H1 (cell line): ENCODE measurements at regions not wholly inside any gene's neighbourhood (a gene's known extent, or its start where the extent isn't known, plus 50 kb on each side); places are given as distances from the start of the nearest gene placed in this dataset.

ENCODE experiments used
- CTCF ChIA-PET: fragments of 300-600 bp; sonication (Branson Sonifier 250); formaldehyde crosslinking; loops from one replicate; lab custom pipeline; 2021; ENCODE audit not compliant: partially characterized antibody; lab: Charles Lee
- POLR2A ChIA-PET: fragments of 300-600 bp; sonication (Branson Sonifier 250); formaldehyde crosslinking; loops from one replicate; lab custom pipeline; 2021; ENCODE audit warnings: inconsistent platforms; ENCODE audit not compliant: partially characterized antibody; lab: Charles Lee
- DNase-seq, 2 experiments: peaks; one replicate each; pipeline versions ENCODE4 v3.0.0 to v3.0.0-alpha.2; 2010 to 2022; ENCODE audit warnings: low spot score in 2 of 2, low read depth in 1 of 2, mixed read lengths in 1 of 2
- FAIRE-seq: peaks from 2 replicates; lab custom pipeline; 2011; peaks lifted over from hg19 to GRCh38; lab: Jason Lieb, UNC
- H2AFZ ChIP-seq: 2 replicates; pipeline ENCODE4 v1.8.1; 2012; ENCODE audit warnings: low read length, inconsistent platforms
- H2AK5ac ChIP-seq: 2 replicates; pipeline ENCODE4 v1.6.1; 2013; ENCODE audit warnings: low read depth, low read length
- H2BK120ac ChIP-seq: replicated peaks from 2 replicates; pipeline ENCODE3; 2013; ENCODE audit warnings: low read depth, low read length, inconsistent platforms
- H2BK12ac ChIP-seq: 2 replicates; pipeline ENCODE4 v1.6.1; 2013; ENCODE audit warnings: low read depth, low read length
- H2BK15ac ChIP-seq: 2 replicates; pipeline ENCODE4 v1.6.1; 2013; ENCODE audit warnings: low read length
- H2BK20ac ChIP-seq: 2 replicates; pipeline ENCODE4 v1.6.1; 2013; ENCODE audit warnings: low read length
- H2BK5ac ChIP-seq: 2 replicates; pipeline ENCODE4 v1.6.1; 2013; ENCODE audit warnings: low read depth, low read length
- H3K14ac ChIP-seq: 2 replicates; pipeline ENCODE4 v1.6.1; 2013; ENCODE audit warnings: inconsistent platforms; ENCODE audit not compliant: insufficient read length
- H3K18ac ChIP-seq: 2 replicates; pipeline ENCODE4 v1.6.1; 2013; ENCODE audit warnings: low read length; ENCODE audit errors: extremely low read depth
- H3K23ac ChIP-seq: 2 replicates; pipeline ENCODE4 v1.6.1; 2013; ENCODE audit warnings: inconsistent platforms; ENCODE audit not compliant: insufficient read length
- H3K23me2 ChIP-seq: 2 replicates; pipeline ENCODE4 v1.6.1; 2013; ENCODE audit warnings: low read depth, low read length
- H3K27ac ChIP-seq: 2 replicates; pipeline ENCODE4 v1.6.1; 2011; ENCODE audit warnings: low read depth, low read length, inconsistent platforms
- H3K27me3 ChIP-seq, 4 experiments: replicated peaks in 1 of 4; 1 replicate in 1 of 4; 2 replicates in 3 of 4; pipeline versions ENCODE4 v1.6.1 to v1.8.1; 2011 to 2013; ENCODE audit warnings: low read length in 3 of 4, mild to moderate bottlenecking in 3 of 4, inconsistent platforms in 2 of 4, mixed read lengths in 2 of 4, moderate library complexity in 1 of 4; ENCODE audit not compliant: control insufficient read depth in 3 of 4, insufficient read depth in 3 of 4; ENCODE audit errors: extremely low read depth in 1 of 4
- H3K36me3 ChIP-seq, 4 experiments: 2 replicates each; pipeline versions ENCODE4 v1.6.1 to v1.8.1; 2011 to 2013; ENCODE audit warnings: mild to moderate bottlenecking in 4 of 4, low read length in 3 of 4, moderate library complexity in 2 of 4, control low read depth in 1 of 4, inconsistent platforms in 1 of 4; ENCODE audit not compliant: insufficient read depth in 4 of 4, control insufficient read depth in 2 of 4
- H3K4ac ChIP-seq: replicated peaks from 2 replicates; pipeline ENCODE3; 2013; ENCODE audit warnings: low read length, low read depth, mixed read lengths, inconsistent platforms; ENCODE audit not compliant: insufficient read length
- H3K4me1 ChIP-seq, 4 experiments: replicated peaks in 1 of 4; 1 replicate in 1 of 4; 2 replicates in 3 of 4; pipeline versions ENCODE4 v1.6.1 to v1.8.1; 2011 to 2013; ENCODE audit warnings: low read length in 3 of 4, inconsistent platforms in 2 of 4, mixed read lengths in 1 of 4; ENCODE audit not compliant: insufficient read depth in 4 of 4, control insufficient read depth in 3 of 4
- H3K4me2 ChIP-seq, 2 experiments: 2 replicates each; pipeline versions ENCODE4 v1.6.1 to v1.8.1; 2011 to 2013; ENCODE audit warnings: low read depth in 2 of 2, low read length in 2 of 2, control low read depth in 1 of 2, inconsistent platforms in 1 of 2, mild to moderate bottlenecking in 1 of 2; ENCODE audit not compliant: insufficient read depth in 1 of 2
- H3K4me3 ChIP-seq, 4 experiments: fragments of 200-600, 300-600 bp in 1 of 4; sonication (generic), shearing (Covaris generic), sonication (Bioruptor Twin) in 1 of 4; 2 replicates each; pipeline versions ENCODE4 v1.5.1 to v1.8.1; 2011 to 2016; ENCODE audit warnings: low read length in 4 of 4, low read depth in 3 of 4, control low read depth in 2 of 4, inconsistent platforms in 2 of 4, mild to moderate bottlenecking in 2 of 4, mixed read lengths in 1 of 4, moderate library complexity in 1 of 4; ENCODE audit not compliant: insufficient read depth in 2 of 4; ENCODE audit errors: extremely low read depth in 1 of 4
- H3K56ac ChIP-seq: replicated peaks from 2 replicates; pipeline ENCODE3; 2013; ENCODE audit warnings: low read depth, mild to moderate bottlenecking, mixed read lengths, low read length, inconsistent platforms; ENCODE audit not compliant: insufficient read length
- H3K79me1 ChIP-seq: 2 replicates; pipeline ENCODE4 v1.6.1; 2013; ENCODE audit warnings: low read depth, low read length, control low read depth
- H3K79me2 ChIP-seq, 2 experiments: 2 replicates each; pipeline versions ENCODE4 v1.6.1 to v1.8.1; 2012 to 2013; ENCODE audit warnings: low read length in 2 of 2, mild to moderate bottlenecking in 2 of 2, inconsistent platforms in 1 of 2; ENCODE audit not compliant: insufficient read depth in 2 of 2, control insufficient read depth in 1 of 2
- H3K9ac ChIP-seq, 4 experiments: replicated peaks in 1 of 4; 1 replicate in 1 of 4; 2 replicates in 3 of 4; pipeline versions ENCODE4 v1.6.1 to v1.8.1; 2011 to 2013; ENCODE audit warnings: low read depth in 3 of 4, low read length in 3 of 4, control low read depth in 2 of 4, mild to moderate bottlenecking in 2 of 4, moderate library complexity in 2 of 4, inconsistent platforms in 1 of 4; ENCODE audit errors: extremely low read depth in 1 of 4
- H3K9me3 ChIP-seq, 2 experiments: 2 replicates each; pipeline versions ENCODE4 v1.6.1 to v1.8.1; 2012 to 2013; ENCODE audit warnings: mild to moderate bottlenecking in 2 of 2, moderate library complexity in 2 of 2, control low read depth in 1 of 2, inconsistent platforms in 1 of 2, low read depth in 1 of 2, low read length in 1 of 2, mixed read lengths in 1 of 2; ENCODE audit not compliant: insufficient read depth in 2 of 2
- H4K20me1 ChIP-seq, 2 experiments: replicated peaks in 1 of 2; 2 replicates each; pipeline versions ENCODE3 to v1.8.1; 2011 to 2013; ENCODE audit warnings: inconsistent platforms in 2 of 2, low read length in 2 of 2, mild to moderate bottlenecking in 1 of 2; ENCODE audit not compliant: insufficient read depth in 2 of 2, control insufficient read depth in 1 of 2
- H4K5ac ChIP-seq: 2 replicates; pipeline ENCODE4 v1.6.1; 2013; ENCODE audit warnings: low read length, low read depth, mixed read lengths, inconsistent platforms; ENCODE audit not compliant: insufficient read length
- H4K8ac ChIP-seq: 2 replicates; pipeline ENCODE4 v1.8.0; 2013; ENCODE audit warnings: mild to moderate bottlenecking, moderate library complexity, low read length, inconsistent platforms; ENCODE audit not compliant: insufficient read depth; ENCODE audit errors: extremely low read depth
- H4K91ac ChIP-seq: replicated peaks from 2 replicates; pipeline ENCODE3; 2013; ENCODE audit warnings: low read length, mixed read lengths, inconsistent platforms; ENCODE audit not compliant: insufficient read length
- CTBP2 ChIP-seq: IDR thresholded peaks from 2 replicates; pipeline ENCODE4 v1.7.0; 2011; ENCODE audit warnings: borderline replicate concordance, mild to moderate bottlenecking, moderate library complexity, mixed read lengths, low read length; ENCODE audit not compliant: insufficient read depth, insufficient read length
- CTCF ChIP-seq, 3 experiments: IDR thresholded peaks; 1 replicate in 2 of 3; 2 replicates in 1 of 3; pipeline versions ENCODE4 v1.5.1 to v1.6.1; 2011; ENCODE audit warnings: low read length in 3 of 3, mild to moderate bottlenecking in 3 of 3, inconsistent platforms in 2 of 3, low read depth in 1 of 3, moderate library complexity in 1 of 3; ENCODE audit not compliant: insufficient read depth in 1 of 3; ENCODE audit errors: control extremely low read depth in 1 of 3
- KDM4A ChIP-seq: IDR thresholded peaks from one replicate; pipeline ENCODE4 v1.7.1; 2012; ENCODE audit warnings: low read depth, mild to moderate bottlenecking, moderate library complexity, low read length, inconsistent platforms; ENCODE audit not compliant: severe bottlenecking
- MAX ChIP-seq: IDR thresholded peaks from 2 replicates; pipeline ENCODE4 v1.6.1; 2012; ENCODE audit warnings: inconsistent platforms
- POLR2A ChIP-seq, 2 experiments: IDR thresholded peaks; 1 replicate in 1 of 2; 2 replicates in 1 of 2; pipeline ENCODE4 v1.6.1; 2011; ENCODE audit warnings: low read depth in 2 of 2, low read length in 2 of 2, mild to moderate bottlenecking in 2 of 2; ENCODE audit errors: control extremely low read depth in 1 of 2
- POLR2AphosphoS5 ChIP-seq: IDR thresholded peaks from 2 replicates; pipeline ENCODE4 v1.6.1; 2011; ENCODE audit warnings: low read depth, low read length
- TAF1 ChIP-seq: IDR thresholded peaks from 2 replicates; pipeline ENCODE4 v1.6.1; 2011; ENCODE audit warnings: mild to moderate bottlenecking, low read depth, low read length
- WGBS, 2 experiments: shearing (Covaris generic) in 1 of 2; methylation state at CpG; one replicate each; pipeline versions ENCODE4 v1.1.6 to v1.1.7; 2013 to 2015; ENCODE audit warnings: low lambda C conversion rate in 2 of 2, mixed read lengths in 2 of 2, inconsistent platforms in 1 of 2, low coverage in 1 of 2, missing lambda C conversion rate in 1 of 2; ENCODE audit not compliant: insufficient replicate concordance in 2 of 2, insufficient coverage in 1 of 2, insufficient read length in 1 of 2; ENCODE audit errors: extremely low coverage in 1 of 2, missing lambda C conversion rate in 1 of 2; 5-methylcytosine and 5-hydroxymethylcytosine counted together
- TF ChIP-seq, protein P1 (sequence below): IDR thresholded peaks from 2 replicates; pipeline ENCODE4 v1.6.1; 2012; ENCODE audit warnings: low read length, inconsistent platforms
- TF ChIP-seq, protein P2 (sequence below): IDR thresholded peaks from 2 replicates; pipeline ENCODE4 v1.6.1; 2012; ENCODE audit warnings: inconsistent platforms

- FAIRE-seq = no peak
- Histone ChIP-seq H4K5ac (no peak overlapping the region), H3K4me2 (no peak overlapping the region), H2AK5ac (no peak overlapping the region), H3K9me3 (0 out of 4 replicates have a peak, but pooled peaks cover 2 to 3% of the 10 kb centered on the region in 2 experiments), H2AFZ (no peak overlapping the region), H3K18ac (no peak overlapping the region; the same call in 1 of the 2 replicates), H2BK120ac (no peak overlapping the region), H2BK5ac (no peak overlapping the region), H2BK20ac (no peak overlapping the region), H3K23me2 (no peaks in the 10 kb centered on the region), H3K79me2 (no peaks in the 10 kb centered on the region), H2BK12ac (no peak overlapping the region), H3K14ac (no peak overlapping the region), H3K36me3 (0 out of 8 replicates have a peak, but pooled peaks cover 0 to 3% (median 0%) of the 10 kb centered on the region in 4 experiments), H3K9ac (no peak overlapping the region), H4K20me1 (no peaks in the 10 kb centered on the region), H4K91ac (no peak overlapping the region), H3K4me1 (peaks cover 0 to 8% (median 7%) of the 10 kb centered on the region in 4 experiments; a peak in 3 of 7 replicates), H3K4me3 (no peak overlapping the region), H2BK15ac (no peak overlapping the region), H3K27me3 (no peaks in the 10 kb centered on the region), H3K79me1 (no peaks in the 10 kb centered on the region), H3K56ac (no peak overlapping the region), H3K23ac (no peak overlapping the region), H4K8ac (no peak overlapping the region), H3K4ac (no peak overlapping the region), H3K27ac (no peak overlapping the region)
- 91% methylated on average over 5 of the region's 5 CpGs; no CpG with 5 or more reads in 1 of the 2 experiments for WGBS, 2 experiments
- no peak for DNase-seq
- ChIA-PET POLR2A (no interaction called here), CTCF (interaction anchor here (1.0 to 1.1 kb wide), 2 partner anchors 11 to 200 kb away, joined by 3 read pairs; no protein-coding TSS in a partner anchor)
- TF ChIP-seq CTBP2 (no peak), KDM4A (no peak), MAX (no peak), POLR2A (IDR thresholded peaks at IDR 0.05; ENCODE audit: control extremely low read depth in 1 of 2, low read depth in 2 of 2, low read length in 2 of 2) (no peak), POLR2AphosphoS5 (no peak), TAF1 (no peak), CTCF (IDR thresholded peaks at IDR 0.05; ENCODE audit: control extremely low read depth in 1 of 3, insufficient read depth in 1 of 3, low read depth in 1 of 3, low read length in 3 of 3) (no peak)
- TF ChIP-seq, protein P1, sequence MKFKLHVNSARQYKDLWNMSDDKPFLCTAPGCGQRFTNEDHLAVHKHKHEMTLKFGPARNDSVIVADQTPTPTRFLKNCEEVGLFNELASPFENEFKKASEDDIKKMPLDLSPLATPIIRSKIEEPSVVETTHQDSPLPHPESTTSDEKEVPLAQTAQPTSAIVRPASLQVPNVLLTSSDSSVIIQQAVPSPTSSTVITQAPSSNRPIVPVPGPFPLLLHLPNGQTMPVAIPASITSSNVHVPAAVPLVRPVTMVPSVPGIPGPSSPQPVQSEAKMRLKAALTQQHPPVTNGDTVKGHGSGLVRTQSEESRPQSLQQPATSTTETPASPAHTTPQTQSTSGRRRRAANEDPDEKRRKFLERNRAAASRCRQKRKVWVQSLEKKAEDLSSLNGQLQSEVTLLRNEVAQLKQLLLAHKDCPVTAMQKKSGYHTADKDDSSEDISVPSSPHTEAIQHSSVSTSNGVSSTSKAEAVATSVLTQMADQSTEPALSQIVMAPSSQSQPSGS = no peak
- TF ChIP-seq, protein P2, sequence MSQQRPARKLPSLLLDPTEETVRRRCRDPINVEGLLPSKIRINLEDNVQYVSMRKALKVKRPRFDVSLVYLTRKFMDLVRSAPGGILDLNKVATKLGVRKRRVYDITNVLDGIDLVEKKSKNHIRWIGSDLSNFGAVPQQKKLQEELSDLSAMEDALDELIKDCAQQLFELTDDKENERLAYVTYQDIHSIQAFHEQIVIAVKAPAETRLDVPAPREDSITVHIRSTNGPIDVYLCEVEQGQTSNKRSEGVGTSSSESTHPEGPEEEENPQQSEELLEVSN = no peak
Observed at GRCh38 chr3:59126446-59126845, 76.6 kb upstream of the CFAP20DC start.
